ENCODE measurements at regions not wholly inside any gene's neighbourhood (a gene's known extent, or its start where the extent isn't known, plus 50 kb on each side); places are given as distances from the start of the nearest gene placed in this dataset.

DNA sequence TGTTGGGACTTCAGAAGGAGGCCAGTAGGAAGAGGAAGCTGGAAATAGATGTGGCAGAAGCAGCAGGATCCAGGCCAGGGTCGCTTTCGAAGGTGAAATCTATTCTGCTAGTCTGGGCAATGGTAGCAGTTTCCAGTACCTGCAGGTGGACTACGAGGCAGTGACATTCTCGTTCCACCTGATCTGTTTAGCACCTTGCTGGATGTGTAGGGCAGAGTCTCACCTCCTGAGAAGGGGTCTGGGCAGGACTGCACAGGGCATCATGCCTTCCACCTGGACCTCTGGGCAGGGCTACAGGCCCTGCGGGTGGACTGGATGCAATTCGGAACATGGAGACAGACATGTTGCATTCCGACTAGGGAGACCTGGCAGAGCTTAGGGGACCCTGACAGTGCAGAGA, 254.8 kb upstream of the ZNF32 start:
- H3K9me3 ChIP-seq (ENCODE audit: insufficient read depth, low read depth) = no peaks in the 10 kb centered on the region
- DNase-seq = no peak
- no peaks in the 10 kb centered on the region for H3K36me3 ChIP-seq (ENCODE audit: low read depth)
- no TSS peak for BruUV-seq (replicated peaks)
- H3K4me1 ChIP-seq (replicated peaks; ENCODE audit: insufficient read depth) = no peaks in the 10 kb centered on the region
- TF ChIP-seq EZH2 (IDR thresholded peaks at IDR 0.05; ENCODE audit: low read depth) (no peak), CTCF (conservative IDR thresholded peaks at IDR 0.05) (no peak)
- H3K27ac ChIP-seq = no peak overlapping the region
- no peaks in the 10 kb centered on the region for H3K79me2 ChIP-seq (ENCODE audit: low read depth)
- H3K4me2 ChIP-seq = no peak overlapping the region
- H3F3A ChIP-seq (ENCODE audit: insufficient read depth, low read depth) = no peaks in the 10 kb centered on the region
- H3K4me3 ChIP-seq = no peak overlapping the region
- POLR2A ChIA-PET (ENCODE audit: unreplicated experiment) = no interaction called here
- H3K27me3 ChIP-seq (ENCODE audit: insufficient read depth, low read depth) = peaks cover 69% of the 10 kb centered on the region
- H2AFZ ChIP-seq = no peak overlapping the region
- no peaks in the 10 kb centered on the region for H3K9me2 ChIP-seq (ENCODE audit: insufficient read depth)
- CTCF ChIA-PET = no interaction called here
- intact Hi-C loops (cut with micrococcal nuclease; ENCODE audit: unreplicated experiment) = no loop called here
- H4K20me1 ChIP-seq (ENCODE audit: insufficient read depth) = no peaks in the 10 kb centered on the region

- Histone ChIP-seq H2AFZ (no peak overlapping the region), H3K79me2 (ENCODE audit: low read depth) (no peaks in the 10 kb centered on the region), H3K4me3 (no peak overlapping the region), H3K9me2 (ENCODE audit: insufficient read depth) (no peaks in the 10 kb centered on the region), H4K20me1 (ENCODE audit: insufficient read depth) (no peaks in the 10 kb centered on the region), H3K9me3 (ENCODE audit: insufficient read depth, low read depth) (no peaks in the 10 kb centered on the region), H3F3A (ENCODE audit: insufficient read depth, low read depth) (no peaks in the 10 kb centered on the region), H3K27ac (no peak overlapping the region), H3K27me3 (ENCODE audit: insufficient read depth, low read depth) (peaks cover 69% of the 10 kb centered on the region), H3K4me2 (no peak overlapping the region), H3K4me1 (replicated peaks; ENCODE audit: insufficient read depth) (no peaks in the 10 kb centered on the region), H3K36me3 (ENCODE audit: low read depth) (no peaks in the 10 kb centered on the region)
- BruUV-seq (replicated peaks) = no TSS peak
- POLR2A ChIA-PET (ENCODE audit: unreplicated experiment) = no interaction called here
- CTCF ChIA-PET = no interaction called here
- intact Hi-C loops (cut with micrococcal nuclease; ENCODE audit: unreplicated experiment) = no loop called here
- no peak for DNase-seq
- no peak for TF ChIP-seq EZH2 (IDR thresholded peaks at IDR 0.05; ENCODE audit: low read depth)
- TF ChIP-seq CTCF (conservative IDR thresholded peaks at IDR 0.05) = no peak
Observed at GRCh38 chr10:43902842-43903241, 254.2 kb upstream of the ZNF32 start.

DNA sequence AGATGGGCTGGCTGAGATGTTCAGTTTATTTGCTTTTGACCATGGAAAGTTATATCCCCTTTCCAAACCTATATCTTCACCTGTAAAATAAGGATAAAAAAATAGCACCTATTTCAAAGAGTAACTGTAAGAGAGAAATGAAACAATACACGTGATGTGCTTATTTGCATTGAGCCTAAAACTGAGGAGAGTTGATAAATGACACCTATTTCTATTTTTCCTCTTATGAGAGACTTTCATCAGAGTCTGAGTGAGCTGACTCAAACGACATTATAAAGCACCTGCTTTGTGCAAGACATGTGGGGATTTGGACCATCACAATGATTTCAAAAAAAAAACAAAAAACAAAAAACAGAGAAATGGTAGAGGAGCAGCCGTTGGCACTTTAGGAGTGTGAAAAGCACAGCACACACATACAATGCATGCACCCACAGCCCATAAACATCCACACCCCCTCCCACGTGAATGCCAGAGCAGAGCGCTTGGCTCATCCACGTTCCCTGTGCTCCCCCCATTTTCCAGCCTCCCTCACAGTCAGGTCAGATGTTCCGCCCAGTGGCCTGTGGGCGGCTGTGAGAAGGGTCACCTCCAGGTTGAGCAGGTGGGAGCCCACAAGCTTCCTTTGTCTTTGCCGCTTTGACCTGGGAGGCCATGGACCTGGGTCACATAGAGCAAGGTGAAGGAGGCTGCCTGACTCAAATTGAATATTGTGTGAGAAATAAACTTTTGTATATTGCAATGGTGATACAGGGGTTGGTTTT, 253.2 kb upstream of the ZNF32 start:
- POLR2A ChIA-PET (ENCODE audit: unreplicated experiment) = no interaction called here
- H3K4me2 ChIP-seq = no peak overlapping the region
- TF ChIP-seq CTCF (conservative IDR thresholded peaks at IDR 0.05) = no peak
- no peak for TF ChIP-seq EZH2 (IDR thresholded peaks at IDR 0.05; ENCODE audit: low read depth)
- no peaks in the 10 kb centered on the region for H3F3A ChIP-seq (ENCODE audit: insufficient read depth, low read depth)
- no peak for DNase-seq
- H3K9me2 ChIP-seq (ENCODE audit: insufficient read depth) = no peaks in the 10 kb centered on the region
- H3K27me3 ChIP-seq (ENCODE audit: insufficient read depth, low read depth) = peaks cover 65% of the 10 kb centered on the region
- no peaks in the 10 kb centered on the region for H3K4me1 ChIP-seq (replicated peaks; ENCODE audit: insufficient read depth)
- intact Hi-C loops (cut with micrococcal nuclease; ENCODE audit: unreplicated experiment) = no loop called here
- no peaks in the 10 kb centered on the region for H3K36me3 ChIP-seq (ENCODE audit: low read depth)
- no peaks in the 10 kb centered on the region for H3K9me3 ChIP-seq (ENCODE audit: insufficient read depth, low read depth)
- CTCF ChIA-PET = no interaction called here
- BruUV-seq (replicated peaks) = no TSS peak
- no peak overlapping the region for H3K27ac ChIP-seq
- H3K79me2 ChIP-seq (ENCODE audit: low read depth) = no peaks in the 10 kb centered on the region
- H3K4me3 ChIP-seq = no peak overlapping the region
- H2AFZ ChIP-seq = no peak overlapping the region
- no peaks in the 10 kb centered on the region for H4K20me1 ChIP-seq (ENCODE audit: insufficient read depth)

Data from PC-9 (cell line).